Omental fat pad (tissue), 3 donors: ENCODE measurements at regions not wholly inside any gene's neighbourhood (a gene's known extent, or its start where the extent isn't known, plus 50 kb on each side); places are given as distances from the start of the nearest gene placed in this dataset.

Source experiments
- ATAC-seq: fragments of 150-250 bp; one replicate; pipeline ENCODE4 v1.9.1; 2016; ENCODE audit warnings: mild to moderate bottlenecking, moderate library complexity; ENCODE audit not compliant: low FRiP score
- DNase-seq: peaks from one replicate; pipeline ENCODE4 v3.0.0-alpha.2; 2019; ENCODE audit warnings: low spot score
- TF ChIP-seq, protein P1 (sequence below), 3 donors: fragments of 450-650 bp; IDR thresholded peaks; one replicate each; pipeline ENCODE4 v1.5.1; 2016 to 2017; ENCODE audit warnings: antibody characterized with exemption in 3 of 3, mild to moderate bottlenecking in 3 of 3, moderate library complexity in 2 of 3

DNA sequence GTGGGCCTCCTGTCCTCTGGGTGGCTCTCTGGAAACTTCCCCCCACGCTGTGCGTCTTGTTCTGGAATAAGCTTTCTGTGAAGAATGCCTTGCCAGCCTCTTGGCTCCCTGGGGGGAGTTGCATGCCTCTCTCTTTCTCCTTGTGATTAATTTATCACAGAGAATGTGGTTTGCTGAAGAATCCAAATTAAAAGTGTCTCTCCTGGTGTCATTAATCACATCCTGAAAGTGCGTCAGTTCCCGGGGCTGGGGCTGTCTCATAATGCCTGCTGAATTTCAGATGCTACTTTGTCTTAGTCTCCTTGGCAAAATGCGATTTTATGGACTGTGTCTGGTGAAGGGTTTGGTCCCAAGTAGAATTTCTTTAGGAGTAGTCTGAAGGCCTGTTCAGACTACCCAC, 787.7 kb upstream of the TMEM132C start:
- ATAC-seq, result no peak
- TF ChIP-seq, protein P1, sequence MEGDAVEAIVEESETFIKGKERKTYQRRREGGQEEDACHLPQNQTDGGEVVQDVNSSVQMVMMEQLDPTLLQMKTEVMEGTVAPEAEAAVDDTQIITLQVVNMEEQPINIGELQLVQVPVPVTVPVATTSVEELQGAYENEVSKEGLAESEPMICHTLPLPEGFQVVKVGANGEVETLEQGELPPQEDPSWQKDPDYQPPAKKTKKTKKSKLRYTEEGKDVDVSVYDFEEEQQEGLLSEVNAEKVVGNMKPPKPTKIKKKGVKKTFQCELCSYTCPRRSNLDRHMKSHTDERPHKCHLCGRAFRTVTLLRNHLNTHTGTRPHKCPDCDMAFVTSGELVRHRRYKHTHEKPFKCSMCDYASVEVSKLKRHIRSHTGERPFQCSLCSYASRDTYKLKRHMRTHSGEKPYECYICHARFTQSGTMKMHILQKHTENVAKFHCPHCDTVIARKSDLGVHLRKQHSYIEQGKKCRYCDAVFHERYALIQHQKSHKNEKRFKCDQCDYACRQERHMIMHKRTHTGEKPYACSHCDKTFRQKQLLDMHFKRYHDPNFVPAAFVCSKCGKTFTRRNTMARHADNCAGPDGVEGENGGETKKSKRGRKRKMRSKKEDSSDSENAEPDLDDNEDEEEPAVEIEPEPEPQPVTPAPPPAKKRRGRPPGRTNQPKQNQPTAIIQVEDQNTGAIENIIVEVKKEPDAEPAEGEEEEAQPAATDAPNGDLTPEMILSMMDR (IDR thresholded peaks at IDR 0.05), result no peak
- DNase-seq, result no peak

DNA sequence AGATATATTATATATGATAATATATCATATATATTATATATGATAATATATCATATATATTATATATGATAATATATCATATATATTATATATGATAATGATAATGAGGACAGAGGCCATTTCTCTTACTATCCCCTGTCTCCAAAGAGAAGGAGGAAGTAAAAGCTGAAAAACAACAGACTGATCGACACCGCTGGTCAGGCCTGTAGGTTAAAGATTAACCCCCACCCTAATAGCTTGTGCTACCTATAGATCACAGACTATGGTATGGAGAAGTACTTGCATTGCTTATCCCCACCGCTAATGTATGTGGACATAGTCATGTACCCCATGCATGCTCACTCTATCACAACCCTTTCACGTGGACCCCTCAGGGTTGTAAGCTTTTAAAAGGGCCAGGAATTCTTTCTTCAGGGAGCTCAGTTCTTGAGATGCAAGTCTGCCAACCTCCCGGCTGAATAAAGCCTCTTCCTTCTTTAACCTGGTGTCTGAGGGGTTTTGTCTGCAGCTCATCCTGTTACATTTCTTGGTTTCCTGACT, 786.1 kb upstream of the TMEM132C start:
- DNase-seq, result no peak
- ATAC-seq, result no peak
- TF ChIP-seq, protein P1 (IDR thresholded peaks at IDR 0.05), result no peak

DNA sequence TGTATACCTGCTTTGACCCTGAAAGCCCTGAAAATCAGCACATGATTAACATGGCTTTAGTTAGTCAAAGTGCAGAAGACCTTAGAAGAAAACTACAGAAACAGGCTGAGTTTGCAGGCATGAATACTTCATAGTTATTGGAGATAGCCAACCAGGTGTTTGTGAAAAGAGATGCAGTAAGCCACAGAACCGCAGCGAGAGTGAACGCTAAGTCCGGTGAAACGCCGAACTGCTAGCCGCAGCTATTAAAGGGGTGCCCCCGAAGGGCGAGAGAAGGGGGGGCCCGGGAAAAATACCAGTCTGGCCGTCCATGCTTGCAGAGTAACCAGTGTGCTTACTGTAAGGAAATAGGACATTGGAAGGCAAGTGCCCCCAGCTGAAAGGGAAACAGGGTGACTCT, 784.0 kb upstream of the TMEM132C start:
- TF ChIP-seq, protein P1 (IDR thresholded peaks at IDR 0.05), result no peak
- DNase-seq, result no peak
- ATAC-seq, result no peak

DNA sequence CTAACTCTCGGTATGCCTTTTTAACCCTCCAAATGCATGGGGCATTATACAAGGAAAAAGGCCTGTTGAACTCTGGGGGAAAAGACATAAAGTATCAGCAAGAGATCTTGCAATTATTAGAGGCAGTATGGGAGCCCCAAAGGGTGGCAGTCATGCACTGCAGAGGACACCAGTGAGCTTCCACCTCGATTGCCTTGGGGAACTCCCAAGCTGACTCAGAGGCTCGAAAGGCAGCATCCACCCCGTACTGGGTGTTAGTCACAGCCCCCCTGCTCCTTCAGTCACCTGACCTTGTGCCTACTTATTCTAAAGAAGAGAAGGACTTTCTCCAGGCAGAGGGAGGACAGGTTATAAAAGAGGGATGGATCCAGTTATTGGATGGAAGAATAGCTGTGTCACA, 781.4 kb upstream of the TMEM132C start:
- TF ChIP-seq, protein P1 (IDR thresholded peaks at IDR 0.05), result no peak
- ATAC-seq (no peak), DNase-seq (no peak)

DNA sequence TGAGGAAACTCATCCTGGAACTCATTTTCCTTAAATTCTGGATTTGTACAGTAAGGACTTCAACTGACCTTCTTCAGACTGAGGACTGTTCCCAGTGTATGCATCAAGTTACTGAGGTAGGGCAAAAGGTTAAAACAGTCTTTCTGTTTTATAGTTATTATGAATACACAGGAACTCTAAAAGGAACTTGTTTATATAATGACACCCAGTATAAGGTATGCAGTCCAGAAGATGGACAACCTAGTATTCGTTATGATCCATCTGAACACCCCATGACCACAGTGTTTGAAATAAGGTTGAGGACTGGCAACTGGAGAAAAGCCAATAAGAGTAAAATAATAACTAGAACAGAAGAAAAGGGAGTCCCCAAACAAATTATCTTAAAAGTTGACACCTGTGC, 779.9 kb upstream of the TMEM132C start:
- TF ChIP-seq, protein P1 (IDR thresholded peaks at IDR 0.05), result no peak
- ATAC-seq (no peak), DNase-seq (no peak)

DNA sequence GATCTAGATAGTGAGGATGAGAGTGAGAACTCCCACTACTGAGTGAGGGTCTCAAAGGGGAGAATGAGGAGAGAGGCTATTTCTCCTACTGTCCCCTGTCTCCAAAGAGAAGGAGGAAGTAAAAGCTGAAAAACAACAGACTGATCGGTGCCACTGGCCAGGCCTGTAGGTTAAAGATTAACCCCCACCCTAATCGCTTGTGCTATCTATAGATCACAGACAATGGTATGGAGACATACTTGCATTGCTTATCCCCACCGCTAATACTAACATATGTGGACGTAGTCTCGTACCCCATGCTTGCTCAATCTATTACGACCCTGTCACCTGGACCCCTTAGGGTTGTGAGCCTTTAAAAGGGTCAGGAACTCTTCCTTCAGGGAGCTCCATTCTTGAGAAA, 777.9 kb upstream of the TMEM132C start:
- DNase-seq (no peak), ATAC-seq (no peak)
- TF ChIP-seq, protein P1 (IDR thresholded peaks at IDR 0.05), result no peak

DNA sequence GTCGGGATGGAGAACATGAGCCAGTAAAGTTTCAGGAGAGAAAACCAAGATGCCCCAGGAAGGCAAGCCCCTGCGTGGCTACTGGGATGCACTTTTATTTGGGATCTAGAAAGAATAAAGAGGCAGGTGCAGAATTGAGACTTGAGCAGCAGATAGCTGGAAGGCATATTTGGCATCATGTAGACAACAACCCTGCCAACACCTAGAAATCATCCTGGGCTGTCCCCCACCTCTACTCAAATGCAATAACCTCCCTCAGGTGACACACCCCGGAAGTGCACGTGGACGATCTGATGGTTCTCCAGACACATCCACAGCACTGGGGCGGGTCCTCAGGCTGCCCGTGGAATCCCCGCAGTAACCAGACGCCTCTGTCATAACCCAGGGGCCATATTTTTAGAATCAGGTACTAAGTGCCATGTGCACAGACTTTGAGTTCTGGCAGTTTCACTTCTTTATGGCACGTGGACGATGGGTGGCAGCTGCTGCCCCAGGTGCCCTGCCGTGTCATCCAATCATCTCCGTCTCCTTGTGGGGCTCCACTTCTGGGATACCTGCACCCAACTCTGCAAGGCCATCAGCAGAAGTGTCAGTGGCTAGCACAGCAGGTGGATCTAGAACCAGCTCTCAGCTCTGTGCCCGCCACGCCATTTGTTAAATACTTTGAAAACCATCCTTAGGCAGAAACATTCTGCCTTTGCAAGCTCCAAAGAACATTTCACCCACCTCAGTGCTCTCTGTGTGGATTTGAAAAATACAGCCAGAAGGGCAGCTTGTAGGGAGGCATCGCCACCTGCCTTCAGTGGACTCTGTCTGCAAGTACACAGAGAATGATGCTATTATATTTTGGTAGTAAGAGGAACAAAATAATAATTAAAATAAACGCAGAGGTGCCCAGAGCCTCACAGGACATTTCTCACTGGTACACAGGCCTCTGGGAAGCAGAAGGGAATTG, 771.7 kb upstream of the TMEM132C start:
- ATAC-seq (no peak), DNase-seq (no peak)
- TF ChIP-seq, protein P1 (IDR thresholded peaks at IDR 0.05), result no peak
